Thyroid gland (tissue), 4 donors: ENCODE measurements at regions not wholly inside any gene's neighbourhood (a gene's known extent, or its start where the extent isn't known, plus 50 kb on each side); places are given as distances from the start of the nearest gene placed in this dataset.

Experiments used
- CTCF ChIP-seq, 6 experiments: fragments of 200-600 bp in 3 of 6; fragments of 450-650 bp in 3 of 6; sonication (generic) in 3 of 6; IDR thresholded peaks; one replicate each; pipeline ENCODE4 v1.5.1; 2016 to 2019; ENCODE audit warnings: antibody characterized with exemption in 6 of 6, mild to moderate bottlenecking in 2 of 6, inconsistent platforms in 1 of 6, moderate library complexity in 1 of 6
- POLR2A ChIP-seq, 2 donors: fragments of 450-650 bp; IDR thresholded peaks; one replicate each; pipeline ENCODE4 v1.6.1; 2017; ENCODE audit warnings: antibody characterized with exemption in 2 of 2, mild to moderate bottlenecking in 2 of 2, moderate library complexity in 1 of 2

- no peak for TF ChIP-seq CTCF (IDR thresholded peaks at IDR 0.05)
- TF ChIP-seq POLR2A (IDR thresholded peaks at IDR 0.05), result no peak
These were observed 433.6 kb upstream of the DDI1 start for GRCh38 chr11:103602840-103603239.
